ENCODE measurements at regions not wholly inside any gene's neighbourhood (a gene's known extent, or its start where the extent isn't known, plus 50 kb on each side); places are given as distances from the start of the nearest gene placed in this dataset.

DNA sequence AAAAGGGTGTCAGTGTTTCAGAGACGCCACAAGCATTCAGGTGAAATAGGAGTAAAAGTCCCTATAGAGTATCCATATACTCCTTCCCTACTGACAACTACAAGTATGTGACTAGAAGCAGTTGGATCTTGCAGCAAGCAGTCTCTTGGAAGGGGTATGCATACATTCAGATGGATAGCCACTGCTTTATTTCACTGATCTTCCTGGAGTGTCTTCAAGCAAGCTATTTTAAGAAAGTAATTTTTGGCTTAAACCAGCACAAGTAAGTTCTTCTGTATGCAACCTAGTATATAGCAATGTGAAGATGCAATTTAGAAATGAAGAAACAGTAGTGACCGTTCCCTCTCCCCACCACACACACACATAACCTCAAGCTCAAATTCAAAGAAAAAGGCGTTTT lies 446.8 kb upstream of the CDH18 start:
- no peak for DNase-seq (ENCODE audit: low spot score)
- H3K9me3 Mint-ChIP-seq (ENCODE audit: low read depth): no peaks in the 10 kb centered on the region
- H3K4me1 Mint-ChIP-seq (ENCODE audit: low read depth): no peaks in the 10 kb centered on the region
- no peak for TF ChIP-seq CTCF (IDR thresholded peaks at IDR 0.05)
- no peak overlapping the region for H3K4me3 Mint-ChIP-seq (ENCODE audit: unreplicated experiment)
- H3K27ac Mint-ChIP-seq (ENCODE audit: unreplicated experiment): no peak overlapping the region
- H3K27me3 Mint-ChIP-seq (ENCODE audit: low read depth): peaks cover 4% of the 10 kb centered on the region
- H3K36me3 Mint-ChIP-seq (ENCODE audit: low read depth): no peaks in the 10 kb centered on the region

DNA sequence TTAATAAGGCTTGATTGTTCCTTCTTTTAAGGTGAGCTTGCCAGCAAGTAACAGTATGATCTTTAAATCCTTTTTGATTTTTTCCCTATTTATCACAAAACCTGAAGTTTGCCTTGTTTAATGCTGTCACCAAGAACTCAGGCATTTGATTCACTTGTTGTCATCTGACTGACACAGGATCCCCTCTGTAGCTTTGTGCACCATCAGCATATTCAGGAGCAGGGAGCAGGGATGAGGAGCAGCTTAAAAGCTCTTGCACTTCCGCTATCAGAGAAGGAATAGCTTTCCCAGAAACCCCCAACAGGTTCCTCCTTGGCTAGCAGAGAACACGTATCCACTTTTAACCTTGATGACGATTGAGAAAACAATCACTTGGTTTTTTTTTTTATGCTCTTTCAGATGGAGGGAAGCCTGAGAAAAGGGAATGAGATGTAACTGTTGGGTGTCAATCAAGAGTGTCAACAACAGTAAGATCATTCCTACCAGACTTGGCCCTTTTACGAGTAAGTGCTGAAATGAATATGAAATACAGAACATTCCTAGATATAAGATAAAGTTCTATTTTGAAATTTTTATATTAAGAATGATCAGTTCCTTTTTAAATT lies 433.1 kb upstream of the CDH18 start:
- no peaks in the 10 kb centered on the region for H3K4me1 Mint-ChIP-seq (ENCODE audit: low read depth)
- no peak for DNase-seq (ENCODE audit: low spot score)
- no peaks in the 10 kb centered on the region for H3K36me3 Mint-ChIP-seq (ENCODE audit: low read depth)
- no peak overlapping the region for H3K4me3 Mint-ChIP-seq (ENCODE audit: unreplicated experiment)
- no peaks in the 10 kb centered on the region for H3K27me3 Mint-ChIP-seq (ENCODE audit: low read depth)
- H3K9me3 Mint-ChIP-seq (ENCODE audit: low read depth): no peaks in the 10 kb centered on the region
- no peak overlapping the region for H3K27ac Mint-ChIP-seq (ENCODE audit: unreplicated experiment)
- no peak for TF ChIP-seq CTCF (IDR thresholded peaks at IDR 0.05)

Data from chondrocyte (in vitro differentiated cells).